Fibroblast of upper back skin (primary cell): ENCODE measurements at regions not wholly inside any gene's neighbourhood (a gene's known extent, or its start where the extent isn't known, plus 50 kb on each side); places are given as distances from the start of the nearest gene placed in this dataset.
"Not testable (repeated sequence)": the region's sequence is repeated elsewhere in the genome, so short reads cannot be mapped to it uniquely, and the experiment has no call there.

Source experiments
- DNase-seq: peaks from one replicate; pipeline ENCODE4 v3.0.0-alpha.2; 2013

DNA sequence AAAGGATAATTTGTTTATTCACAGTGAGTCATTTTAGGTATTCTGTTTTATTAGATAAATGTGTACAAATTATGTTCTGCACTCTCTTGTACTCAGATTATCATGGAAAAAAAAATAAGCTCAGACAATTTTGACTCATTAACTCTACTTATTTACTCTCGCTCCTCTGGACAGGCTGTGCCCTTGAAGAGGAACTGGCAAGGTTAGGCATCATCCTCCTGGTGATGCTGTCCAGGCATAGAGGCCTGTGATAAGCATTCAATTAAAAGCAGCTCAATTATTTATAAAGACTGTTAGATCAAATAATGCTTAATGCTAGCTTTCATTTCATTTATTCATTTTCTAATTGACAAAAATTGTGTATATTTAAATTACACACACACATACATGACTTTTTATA is 518.5 kb downstream of the TENT5A start:
- DNase-seq: no peak

DNA sequence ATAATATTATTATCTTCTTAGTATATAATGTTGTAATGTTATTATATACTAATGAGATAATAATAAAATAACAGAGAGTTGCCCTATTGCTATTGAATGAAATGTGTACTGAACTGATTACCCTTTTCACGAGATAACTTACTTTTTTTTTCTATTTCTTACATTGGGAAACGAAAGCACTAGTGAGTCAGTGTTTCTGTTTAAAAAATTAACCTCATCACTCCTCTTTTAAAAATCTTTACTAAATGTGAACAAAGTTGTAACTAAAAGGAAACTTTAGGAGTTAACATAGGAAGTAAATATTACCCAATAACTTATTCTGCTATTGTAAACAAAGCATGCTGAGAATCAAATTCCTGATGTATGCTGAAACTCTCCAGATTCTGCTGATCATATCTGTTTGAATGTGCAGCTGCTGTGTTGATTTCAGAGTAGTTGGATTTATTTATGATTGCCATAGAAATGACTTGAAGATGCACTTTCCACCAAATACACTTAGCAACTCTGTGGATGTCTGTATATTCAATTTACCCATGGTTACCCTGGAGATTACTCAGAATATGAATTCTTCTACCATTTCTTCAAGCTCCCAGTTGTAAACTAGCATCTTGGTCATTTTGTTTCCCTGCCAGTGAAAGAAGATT is 523.4 kb downstream of the TENT5A start:
- DNase-seq: no peak

DNA sequence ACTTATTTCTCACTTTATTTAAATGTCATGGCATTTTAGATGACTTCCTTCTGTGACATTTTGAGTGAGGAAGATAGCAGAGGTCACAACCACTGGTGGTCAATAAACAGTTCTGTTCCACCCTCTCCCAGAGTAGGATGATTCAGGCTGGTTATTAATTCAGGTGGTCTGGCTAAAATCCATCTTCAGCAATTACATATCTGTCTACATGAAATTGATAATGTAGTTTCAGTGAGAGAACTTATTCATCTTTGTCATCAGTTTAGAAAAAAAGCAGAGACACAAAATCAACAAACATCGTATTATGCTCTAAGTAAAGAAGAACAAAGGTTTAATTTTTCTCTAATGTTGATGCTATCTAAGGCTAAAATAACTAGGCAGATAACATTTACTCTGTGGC is 525.5 kb downstream of the TENT5A start:
- DNase-seq: no peak

DNA sequence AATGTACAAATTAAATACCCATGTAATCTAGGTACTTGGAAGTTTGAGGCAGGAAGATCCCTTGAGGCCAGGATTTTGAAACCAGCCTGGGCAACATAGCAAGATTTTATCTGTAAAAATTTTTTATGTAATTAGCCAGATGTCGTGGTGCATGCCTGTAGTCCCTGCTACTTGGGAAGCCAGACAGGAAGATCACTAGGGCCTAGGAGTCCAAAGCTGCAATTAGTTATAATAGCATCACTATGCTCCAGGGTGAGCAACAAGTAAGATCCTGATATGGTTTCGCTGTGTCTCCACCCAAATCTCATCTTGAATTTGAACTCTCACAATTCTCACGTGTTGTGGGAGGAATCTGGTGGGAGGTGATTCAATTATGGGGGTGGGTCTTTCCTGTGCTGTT is 535.8 kb downstream of the TENT5A start:
- no peak for DNase-seq

DNA sequence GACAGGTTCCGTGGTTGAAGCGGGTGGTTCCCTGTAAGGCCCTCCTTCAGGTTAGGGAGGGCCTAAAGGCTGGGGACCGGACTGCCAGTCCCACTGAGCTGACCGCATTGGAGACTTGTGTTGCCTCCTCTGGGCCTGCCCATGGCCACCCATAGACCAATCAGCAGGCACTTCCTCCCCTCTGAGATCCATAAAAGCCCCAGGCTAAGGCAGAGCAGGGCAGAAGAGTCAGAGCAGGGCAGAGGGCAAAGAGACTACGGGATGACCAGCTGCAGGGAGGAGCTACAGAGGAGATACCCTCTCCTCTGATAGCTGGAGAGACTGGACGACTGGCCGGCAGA is 537.4 kb downstream of the TENT5A start:
- no peak for DNase-seq

DNA sequence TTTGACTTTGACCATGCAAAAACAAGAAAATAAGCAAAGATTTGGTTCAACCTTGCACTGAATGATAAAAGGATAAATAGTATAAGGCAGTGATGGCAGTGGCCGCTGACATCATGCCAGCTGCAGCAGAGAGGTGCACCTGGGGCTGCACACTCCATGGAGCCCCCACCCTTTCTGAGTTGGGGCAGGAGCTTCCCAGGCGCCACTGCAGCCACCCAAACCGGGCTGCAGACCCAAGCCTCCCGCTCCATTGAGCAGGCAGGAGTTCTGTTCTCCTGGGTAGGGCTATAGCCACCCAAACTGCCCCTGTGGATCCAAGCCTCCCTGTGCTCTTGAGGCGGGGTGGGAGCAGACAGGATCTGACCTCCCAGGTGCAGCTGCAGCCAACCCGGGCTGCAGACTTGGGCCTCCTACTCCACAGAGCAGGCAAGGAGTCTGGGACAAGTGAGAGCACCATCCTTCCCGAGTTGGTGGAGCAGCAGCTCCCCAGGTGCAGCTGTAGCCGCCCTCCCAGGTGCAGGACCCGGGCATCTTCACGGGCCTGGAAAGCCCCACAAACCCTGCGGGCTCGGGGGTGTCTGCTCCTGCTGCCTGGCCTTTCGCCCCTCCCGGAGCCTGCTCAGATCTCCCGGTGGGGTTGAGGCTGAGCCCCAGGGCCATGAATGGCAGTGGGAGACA is 537.9 kb downstream of the TENT5A start:
- DNase-seq: no peak

DNA sequence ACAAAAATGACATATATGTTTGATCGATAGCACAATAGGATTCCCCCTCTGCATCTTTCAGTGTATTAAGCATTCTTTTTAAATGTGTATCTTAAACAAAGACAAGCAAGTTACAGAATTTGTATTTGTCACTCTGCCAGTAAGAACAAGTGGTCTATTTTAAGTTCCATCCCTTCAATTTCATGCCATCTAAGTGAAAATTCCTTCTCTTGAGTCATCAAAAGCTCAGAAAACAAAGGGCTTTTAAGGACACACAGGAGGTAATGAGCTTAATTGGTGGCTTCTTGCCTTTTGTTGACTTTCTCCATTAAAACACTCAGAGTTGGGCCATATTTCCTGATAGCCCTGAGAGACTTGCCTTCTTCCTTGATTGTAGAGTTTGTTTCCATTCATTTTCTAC is 547.8 kb downstream of the TENT5A start:
- DNase-seq: peak; percentile 66

DNA sequence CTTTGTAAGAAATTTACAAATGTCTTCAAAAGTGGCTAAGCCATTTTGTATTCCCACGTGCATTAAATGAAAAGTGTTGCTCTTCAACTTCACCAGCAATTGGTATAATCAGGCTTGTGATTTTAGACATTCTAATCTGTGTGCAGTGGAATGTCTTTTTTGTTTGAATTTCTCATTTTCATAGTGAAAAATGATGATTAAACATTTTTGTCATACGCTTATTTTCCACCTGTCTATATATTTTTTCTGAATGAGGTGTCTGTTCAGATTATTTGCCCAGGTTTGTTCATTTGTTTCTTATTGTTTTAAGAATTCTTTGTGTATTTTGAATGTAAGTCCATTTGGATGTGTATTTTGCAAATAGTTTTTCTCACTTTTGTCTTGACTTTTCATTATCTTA is 558.1 kb downstream of the TENT5A start:
- DNase-seq: no peak

DNA sequence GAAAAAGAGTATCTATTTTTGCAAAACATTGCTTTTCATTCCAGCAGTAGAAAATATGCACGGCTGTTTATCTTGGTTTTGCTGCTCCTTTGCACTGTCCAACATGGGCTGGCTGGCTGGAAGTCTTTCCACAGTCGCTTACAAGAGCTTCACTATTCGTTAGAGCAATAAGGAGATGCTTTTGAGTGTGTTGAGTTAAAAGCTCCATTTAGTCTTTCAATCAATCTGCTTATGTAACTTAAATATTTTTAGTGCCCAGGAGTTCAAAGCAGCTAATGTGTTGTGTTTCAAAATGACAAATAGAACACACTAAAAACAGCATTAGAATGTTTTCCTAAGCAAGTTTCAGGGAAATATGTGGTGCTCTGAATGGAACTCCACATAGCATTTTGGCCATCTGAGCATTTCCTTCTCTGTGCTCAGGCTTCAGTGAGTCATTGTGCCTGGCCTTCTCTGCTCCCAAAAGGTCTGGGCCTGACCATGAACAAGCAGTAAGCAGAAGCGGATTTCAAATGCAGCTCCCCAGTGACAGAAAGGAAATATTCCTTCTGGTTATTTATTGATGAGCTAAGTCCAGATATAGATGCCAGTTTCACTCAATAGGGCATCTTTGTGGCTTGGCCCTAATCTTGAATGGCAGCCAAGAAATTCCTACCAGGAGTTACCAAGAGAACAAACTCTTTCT is 580.3 kb downstream of the TENT5A start:
- DNase-seq: peak; percentile 79

DNA sequence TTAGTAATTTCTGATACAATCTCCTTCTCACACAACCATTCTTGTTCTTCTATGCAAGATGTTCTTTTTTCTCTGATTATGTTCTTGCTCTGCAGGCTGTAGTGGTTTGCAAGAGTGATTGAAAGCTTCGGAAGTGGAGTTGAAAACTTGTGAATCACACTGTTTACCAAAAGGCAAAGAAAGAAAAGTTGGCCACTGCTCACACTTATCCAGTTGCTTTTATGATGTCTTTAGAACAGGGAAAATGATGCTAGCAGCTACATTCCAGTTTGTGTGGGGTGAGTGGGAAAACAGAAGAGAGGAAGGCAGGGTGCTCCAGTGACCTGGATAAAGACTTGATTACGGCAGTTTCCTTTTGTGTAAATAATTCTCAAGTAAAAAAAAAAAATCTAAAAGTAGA is 583.3 kb downstream of the TENT5A start:
- DNase-seq: peak; percentile 65

DNA sequence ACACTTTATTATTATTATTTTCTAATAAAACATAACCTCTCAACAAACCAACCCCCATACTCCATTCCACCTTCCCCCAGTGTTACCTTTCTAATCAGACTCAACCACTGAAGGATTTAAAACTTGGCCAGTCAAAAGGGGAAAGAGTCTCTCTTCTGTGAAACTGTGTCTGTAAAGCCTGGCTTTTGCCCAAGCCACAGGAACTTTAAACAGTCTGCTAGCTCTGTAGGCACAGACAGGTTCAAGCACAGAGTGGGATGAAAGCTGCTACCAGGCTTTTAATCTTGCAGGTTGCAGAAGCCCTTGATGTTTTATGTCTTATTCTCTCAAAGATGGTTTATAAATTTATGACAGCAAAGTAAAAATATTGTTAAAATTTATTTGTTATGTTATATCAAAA is 585.7 kb downstream of the TENT5A start:
- peak; percentile 87 for DNase-seq

DNA sequence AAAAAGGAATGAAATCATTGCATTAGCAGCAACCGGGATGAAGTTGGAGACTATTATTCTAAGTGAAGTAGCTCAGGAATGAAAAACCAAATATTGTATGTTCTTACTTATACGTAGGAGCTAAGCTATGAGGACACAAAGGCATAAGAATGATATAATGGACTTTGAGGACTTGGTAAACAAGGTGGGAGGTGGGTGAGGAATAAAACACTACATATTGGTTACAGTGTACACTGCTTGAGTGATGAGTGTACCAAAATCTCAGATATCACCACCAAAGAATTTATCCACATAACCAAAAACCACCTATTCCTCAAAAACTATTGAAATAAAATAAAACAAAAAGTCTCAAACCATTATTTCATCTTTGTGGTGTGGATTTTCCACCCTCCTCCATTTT is 593.5 kb downstream of the TENT5A start:
- DNase-seq: no peak

DNA sequence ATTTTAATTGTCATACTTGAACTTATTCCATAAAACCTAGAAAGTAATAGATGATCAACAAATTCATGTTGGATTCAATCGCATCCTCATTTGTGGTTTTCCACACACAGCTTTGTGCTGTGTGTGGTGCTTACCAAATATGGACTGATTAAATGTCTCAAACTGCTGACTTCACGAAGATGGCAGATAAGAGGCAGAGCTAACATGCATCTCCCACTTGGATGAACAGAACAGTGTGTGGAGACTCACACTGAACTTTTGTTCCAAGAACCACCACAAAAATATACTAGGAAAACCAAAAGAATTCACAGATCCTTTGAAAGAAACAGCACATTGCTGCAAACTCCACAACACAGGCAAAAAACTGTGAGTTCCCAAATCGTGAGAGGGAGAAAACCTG is 603.7 kb downstream of the TENT5A start:
- DNase-seq: peak; percentile 66

DNA sequence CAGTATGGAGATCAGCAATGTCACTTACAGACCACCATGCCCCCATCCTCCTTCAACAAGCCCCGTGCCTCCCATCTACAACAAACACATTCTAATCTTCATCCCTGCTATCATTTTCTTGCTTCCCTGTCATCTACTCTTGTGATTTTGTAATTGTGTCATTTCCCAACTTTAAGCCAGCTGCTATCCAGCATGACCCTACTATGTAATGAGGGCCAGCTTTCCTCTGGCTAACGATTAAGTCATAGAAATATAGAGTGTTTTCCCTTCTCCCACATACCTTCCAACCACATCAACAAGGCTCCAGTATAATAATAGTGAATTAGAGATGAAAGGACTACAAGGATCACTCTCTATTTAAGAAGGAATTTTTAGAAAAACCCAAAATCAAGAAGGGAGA is 607.0 kb downstream of the TENT5A start:
- peak; percentile 31 for DNase-seq

DNA sequence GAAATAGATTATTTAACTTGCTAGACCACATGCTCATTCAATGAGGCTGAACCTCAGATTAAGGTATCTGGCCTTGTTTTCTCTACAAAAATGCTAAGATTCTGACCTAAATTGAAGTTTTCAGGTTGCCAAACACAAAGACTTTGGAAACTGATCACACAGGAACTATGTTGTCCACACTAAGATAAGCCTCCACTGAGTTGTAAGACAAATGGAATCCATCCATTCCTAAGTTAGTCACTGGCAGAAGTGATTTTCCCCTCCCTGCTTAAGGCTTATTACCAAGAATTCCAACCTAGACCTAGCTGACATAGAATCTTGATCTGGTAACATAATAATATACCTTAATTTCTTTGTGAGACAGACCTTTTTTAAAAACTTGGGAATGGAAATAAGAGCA is 608.1 kb downstream of the TENT5A start:
- peak; percentile 49 for DNase-seq

DNA sequence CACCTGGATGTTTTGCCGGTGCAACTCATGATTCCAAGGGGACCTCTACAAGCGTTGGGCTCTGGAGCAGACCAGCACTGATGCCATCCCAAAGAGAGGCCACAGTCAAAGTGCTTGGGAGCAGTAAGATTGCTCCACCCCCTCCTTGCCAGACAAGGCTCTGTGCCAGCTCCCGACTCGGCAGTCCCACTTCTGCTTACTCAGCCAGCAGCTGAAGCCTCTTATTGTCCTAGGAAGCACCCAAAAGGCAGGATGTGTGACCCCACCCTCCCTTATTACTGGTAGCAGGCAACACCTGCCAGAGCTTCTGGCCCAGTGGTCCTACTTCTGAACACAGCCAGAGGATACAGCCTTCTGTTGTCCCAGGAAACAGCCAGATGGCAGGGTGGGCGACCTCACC is 614.2 kb downstream of the TENT5A start:
- no peak for DNase-seq

DNA sequence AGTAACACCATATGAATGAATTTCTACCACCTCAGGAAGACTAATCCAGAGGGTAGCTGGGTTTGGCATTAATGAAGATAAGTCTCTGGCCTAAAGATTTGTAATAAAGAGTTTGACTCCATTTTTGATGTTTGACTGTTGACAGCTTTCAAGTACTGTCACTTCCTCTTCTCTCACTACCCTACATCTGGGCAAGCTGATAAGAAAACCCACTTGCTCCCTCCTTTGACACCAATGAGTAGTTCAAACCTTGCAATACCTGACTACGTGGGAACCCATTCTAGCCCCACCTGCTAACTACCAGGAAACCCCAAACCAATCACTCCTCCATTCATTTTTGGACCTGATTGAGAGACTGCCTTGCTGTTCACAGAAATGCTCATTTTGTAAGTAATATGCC is 621.5 kb downstream of the TENT5A start:
- no peak for DNase-seq

DNA sequence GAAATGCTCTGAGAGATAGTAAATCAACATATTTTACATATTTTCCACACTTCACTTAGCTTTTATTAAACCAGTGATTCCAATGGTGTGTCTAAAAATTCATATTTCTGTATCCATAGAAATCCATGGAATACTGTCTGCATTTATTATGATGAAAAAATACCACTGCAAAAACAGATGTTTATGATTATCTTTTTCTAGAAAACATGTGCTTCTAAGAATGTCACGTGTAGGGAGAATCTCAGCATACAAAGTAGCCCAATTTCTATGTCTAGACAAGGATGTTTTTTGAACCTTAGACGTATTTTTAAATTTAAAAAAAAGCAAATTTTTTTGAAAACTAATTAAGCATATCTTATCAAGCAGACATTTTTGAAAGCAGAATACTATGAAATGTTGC is 622.4 kb downstream of the TENT5A start:
- DNase-seq: peak; percentile 8

DNA sequence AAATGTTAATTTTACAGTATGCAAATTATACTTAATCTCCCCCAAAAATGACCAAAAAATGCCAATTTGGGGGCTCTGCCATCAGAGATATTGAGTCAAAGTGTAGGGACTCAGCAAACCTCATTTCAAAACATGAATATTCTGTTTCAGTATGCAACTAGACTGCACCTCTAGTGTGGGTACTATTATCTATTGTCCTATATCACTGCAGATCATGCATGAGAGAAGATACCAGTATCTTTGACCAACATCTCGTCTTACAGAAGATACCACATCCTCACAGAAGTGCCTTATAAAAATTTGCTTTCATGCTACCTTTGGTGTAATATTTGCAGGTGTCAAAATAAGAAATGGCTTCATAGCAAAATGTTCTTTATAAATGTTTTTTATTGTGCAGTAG is 623.8 kb downstream of the TENT5A start:
- DNase-seq: no peak

DNA sequence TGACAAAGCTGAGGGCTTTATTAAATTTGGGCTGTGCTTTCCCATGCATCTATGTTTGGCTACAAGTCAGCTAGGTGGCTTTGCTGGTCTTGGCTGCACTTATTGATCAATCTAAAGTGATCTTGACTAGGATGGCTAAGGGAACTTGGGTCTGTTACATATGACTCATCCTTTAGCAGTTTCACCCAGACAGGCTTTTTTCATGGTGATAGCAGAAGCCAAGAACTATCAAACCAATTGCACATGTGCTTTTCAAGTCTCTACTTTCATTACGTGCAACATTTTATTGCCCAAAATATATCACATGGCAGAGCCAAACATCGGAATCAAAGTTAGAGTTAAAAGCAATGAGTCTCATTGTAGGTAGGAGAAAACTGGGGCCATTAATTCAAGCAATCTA is 626.3 kb downstream of the TENT5A start:
- DNase-seq: peak; percentile 52

DNA sequence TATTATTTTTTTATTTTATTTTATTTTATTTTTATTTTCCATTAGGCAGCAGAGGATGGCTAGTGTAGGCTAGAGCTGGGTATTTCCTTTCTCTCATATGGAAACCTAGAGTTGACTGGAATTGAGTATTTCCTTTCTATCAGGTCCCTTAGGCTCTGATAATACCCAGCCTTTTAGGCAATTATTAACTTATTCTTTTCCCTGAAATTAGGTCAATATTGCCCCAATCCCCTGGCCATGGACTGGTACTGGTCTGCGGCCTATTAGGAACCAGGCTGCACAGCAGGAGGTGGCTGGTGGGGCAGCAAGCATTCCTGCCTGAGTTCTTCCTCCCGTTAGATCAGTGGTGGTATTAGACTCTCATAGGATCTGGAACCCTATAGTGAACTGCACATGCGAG is 632.2 kb downstream of the TENT5A start:
- no peak for DNase-seq

DNA sequence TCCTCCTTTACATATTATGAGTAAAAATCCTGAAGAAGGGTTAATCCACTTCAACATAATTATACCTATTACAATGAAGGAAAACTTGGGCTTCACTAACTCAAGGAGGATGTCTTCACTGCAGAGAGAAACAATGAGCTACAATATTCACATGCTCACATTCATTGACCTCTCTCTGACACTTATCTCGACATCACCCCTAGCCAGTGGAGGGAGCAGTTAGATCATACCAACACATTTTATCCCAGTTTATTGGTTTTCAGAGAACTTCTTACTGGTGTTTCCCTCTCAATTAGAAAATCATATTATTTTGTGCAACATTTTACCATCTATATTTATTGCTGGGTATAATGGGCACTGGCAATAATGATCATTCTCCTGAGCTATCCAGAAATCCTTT is 646.5 kb downstream of the TENT5A start:
- peak; percentile 12 for DNase-seq

DNA sequence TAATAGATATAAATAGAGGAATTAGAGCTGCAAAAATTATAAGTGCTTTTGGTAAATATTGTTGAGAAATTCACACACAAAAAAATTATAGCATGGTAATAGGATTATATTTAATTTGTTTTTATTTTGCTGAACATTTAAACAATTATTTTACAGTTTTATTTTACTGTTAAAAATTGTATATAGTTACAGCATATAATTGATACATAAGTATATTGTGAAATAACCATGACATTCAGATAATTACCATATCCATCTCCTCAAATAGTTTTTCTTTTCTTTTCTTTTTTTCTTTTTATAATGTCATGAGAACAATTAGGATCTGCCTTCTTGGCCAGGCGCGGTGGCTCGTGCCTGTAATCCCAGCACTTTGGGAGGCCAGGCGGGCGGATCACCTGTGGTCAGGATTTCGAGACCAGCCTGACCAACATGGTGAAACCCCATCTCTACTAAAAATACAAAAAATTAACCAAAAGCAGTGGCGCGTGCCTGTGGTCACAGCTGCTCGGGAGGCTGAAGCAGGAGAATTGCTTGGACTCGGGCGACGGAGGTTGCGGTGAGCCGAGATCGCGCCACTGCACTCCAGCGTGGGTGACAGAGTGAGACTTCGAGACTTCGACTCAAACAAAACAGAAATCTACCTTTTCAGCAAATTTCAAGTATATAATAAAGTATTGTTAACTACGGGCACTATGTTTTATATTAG is 654.2 kb downstream of the TENT5A start:
- no peak for DNase-seq

DNA sequence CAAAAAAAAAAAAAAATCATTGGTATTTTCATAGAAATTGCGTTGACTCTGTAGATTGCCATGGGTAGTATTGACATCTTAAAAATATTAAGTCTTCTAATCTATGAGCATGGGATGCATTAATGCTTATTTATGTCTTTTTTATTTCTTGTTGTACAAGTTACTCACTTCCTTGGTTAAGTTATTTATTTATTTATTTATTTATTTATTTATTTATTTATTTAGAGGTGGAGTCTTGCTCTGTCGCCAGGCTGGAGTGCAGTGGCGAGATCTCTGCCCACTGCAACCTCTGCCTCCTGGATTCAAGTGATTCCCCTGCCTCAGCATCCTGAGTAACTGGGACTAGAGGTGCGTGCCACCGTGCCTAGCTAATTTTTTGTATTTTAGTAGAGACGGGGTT is 656.0 kb downstream of the TENT5A start:
- not testable (repeated sequence) for DNase-seq
